K562 (cell line): ENCODE measurements at regions not wholly inside any gene's neighbourhood (a gene's known extent, or its start where the extent isn't known, plus 50 kb on each side); places are given as distances from the start of the nearest gene placed in this dataset.

Experiments used
- CREB3L1 ChIP-seq: fragments of 450-650 bp; IDR thresholded peaks from 2 replicates; pipeline ENCODE4 v1.6.1; 2014; ENCODE audit warnings: low read depth, mild to moderate bottlenecking, moderate library complexity, borderline replicate concordance
- ETV5 ChIP-seq: sonication (generic); formaldehyde crosslinking; IDR thresholded peaks from 2 replicates; pipeline ENCODE4 v1.4.0; 2020; ENCODE audit warnings: low read depth, mild to moderate bottlenecking, missing genetic modification reagents
- HDAC2 ChIP-seq: fragments of 450-650 bp; IDR thresholded peaks from 2 replicates; pipeline ENCODE4 v1.6.1; 2016; ENCODE audit warnings: mild to moderate bottlenecking
- MGA ChIP-seq: fragments of 450-650 bp; IDR thresholded peaks from 2 replicates; pipeline ENCODE4 v1.6.1; 2016; ENCODE audit warnings: mild to moderate bottlenecking, moderate library complexity
- PHTF2 ChIP-seq: fragments of 250-450 bp; sonication (Bioruptor Pico); IDR thresholded peaks from 2 replicates; pipeline ENCODE4 v1.5.0; 2021; ENCODE audit warnings: mild to moderate bottlenecking
- POLR3A ChIP-seq: IDR thresholded peaks from 2 replicates; pipeline ENCODE4 v1.6.1; 2011; ENCODE audit warnings: borderline replicate concordance, mild to moderate bottlenecking, moderate library complexity; ENCODE audit not compliant: insufficient read length, insufficient read depth; ENCODE audit errors: extremely low read depth
- SRSF7 ChIP-seq: fragments of 200-400 bp; formaldehyde crosslinking; optimal IDR thresholded peaks from 2 replicates; pipeline ENCODE3; 2017; ENCODE audit warnings: mild to moderate bottlenecking, low read depth, low read length
- TAF7 ChIP-seq: fragments of 450-650 bp; IDR thresholded peaks from 2 replicates; pipeline ENCODE4 v1.6.1; 2016; ENCODE audit warnings: missing genetic modification characterization, missing compliant biosample characterization
- TOE1 ChIP-seq, 2 experiments: fragments of 450-650 bp in 1 of 2; sonication (generic) in 1 of 2; formaldehyde crosslinking in 1 of 2; IDR thresholded peaks; 2 replicates each; pipeline versions ENCODE4 v1.7.1 to v1.8.0; 2016 to 2022; ENCODE audit warnings: borderline replicate concordance in 2 of 2, mild to moderate bottlenecking in 2 of 2, antibody characterized with exemption in 1 of 2, inconsistent platforms in 1 of 2, low read depth in 1 of 2, missing genetic modification reagents in 1 of 2, moderate library complexity in 1 of 2
- ZNF277 ChIP-seq: fragments of 250-450 bp; sonication (Bioruptor Pico); IDR thresholded peaks from 2 replicates; pipeline ENCODE4 v1.8.0; 2022; ENCODE audit warnings: inconsistent platforms, mild to moderate bottlenecking, moderate library complexity, borderline replicate concordance

DNA sequence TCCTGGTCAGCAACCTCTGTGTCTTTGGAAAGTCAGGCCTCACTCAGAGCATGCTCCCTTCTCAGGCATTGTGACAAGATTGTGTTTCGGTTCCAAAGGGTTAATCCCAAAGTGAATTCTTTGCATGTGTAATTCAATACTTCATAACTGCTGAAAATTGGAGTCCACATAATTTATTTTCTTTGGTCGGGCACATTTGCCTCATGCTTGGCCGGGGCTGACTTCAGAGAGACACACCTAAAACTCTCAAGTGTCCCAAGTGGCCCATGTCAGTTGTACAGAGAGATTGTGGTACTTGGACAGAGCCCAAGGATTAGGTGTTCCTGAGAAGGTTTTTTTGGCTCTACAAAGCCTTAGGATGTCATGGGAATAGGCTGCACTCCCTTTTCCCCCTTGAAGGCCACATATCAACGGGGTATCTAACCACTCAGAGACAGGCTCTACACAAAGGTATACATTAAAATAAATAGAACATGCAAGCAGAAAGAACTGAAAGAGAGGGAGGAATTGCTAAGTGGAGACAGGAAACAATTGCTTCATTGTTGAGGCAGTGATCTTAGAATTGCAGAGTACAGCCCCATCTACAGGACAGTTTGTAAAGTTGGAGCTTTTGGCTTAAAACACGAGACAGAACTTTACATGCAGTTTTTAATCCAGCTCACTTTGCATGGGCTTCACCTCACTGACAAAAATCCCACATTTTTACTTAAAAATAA is 1232.3 kb upstream of the ZEB2 start (continued):
- TF ChIP-seq POLR3A: no peak
- TF ChIP-seq MGA: 0 out of 2 replicates have a peak, but pooled peaks have one; percentile 26
- no peak for TF ChIP-seq ETV5 (CRISPR knock-in tag)
- TF ChIP-seq ZNF277 (CRISPR knock-in tag): no peak
- TF ChIP-seq HDAC2: no peak
- TF ChIP-seq SRSF7: no peak
- TF ChIP-seq TOE1 (IDR thresholded peaks at IDR 0.05; ENCODE audit: borderline replicate concordance): peak; percentile 28; the same call in 1 of the 2 replicates
- TF ChIP-seq TOE1 (CRISPR knock-in tag; IDR thresholded peaks at IDR 0.05; ENCODE audit: borderline replicate concordance, low read depth): no peak
- no peak for TF ChIP-seq PHTF2 (CRISPR knock-in tag)
- no peak for TF ChIP-seq CREB3L1
- TF ChIP-seq TAF7 (tag): no peak
